ENCODE measurements at regions not wholly inside any gene's neighbourhood (a gene's known extent, or its start where the extent isn't known, plus 50 kb on each side); places are given as distances from the start of the nearest gene placed in this dataset.

DNA sequence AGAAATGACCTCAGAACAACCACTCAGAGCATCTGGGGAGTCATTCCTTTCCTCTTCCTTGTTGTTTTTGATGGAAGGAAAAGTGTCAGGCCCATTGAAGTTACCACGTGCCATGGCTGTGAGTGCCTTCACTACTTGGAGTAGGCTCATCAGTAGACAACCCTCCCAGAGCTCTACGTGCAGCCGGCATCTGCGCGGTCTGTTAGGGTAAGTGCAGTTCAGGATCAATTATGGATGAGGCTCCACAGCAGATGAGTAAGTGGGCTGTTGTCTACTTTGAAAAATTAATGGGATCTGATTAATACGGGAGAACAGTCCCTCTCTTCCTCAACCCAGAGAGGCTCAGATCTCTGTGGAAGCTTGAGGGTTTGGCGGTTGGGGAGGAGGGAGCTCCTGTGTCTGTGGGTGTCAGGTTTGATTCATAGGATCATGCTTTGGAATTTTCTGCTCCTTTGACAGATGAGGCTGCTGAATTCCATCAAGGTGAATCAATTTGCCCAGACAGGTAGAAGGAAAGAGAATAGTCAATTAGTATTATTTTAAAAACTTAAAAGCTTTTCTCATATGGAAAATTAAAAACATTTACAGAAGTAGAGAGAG lies 93.8 kb upstream of the TOX2 start:
- intact Hi-C loops (cut with DNase I): no loop called here
- Histone ChIP-seq H3K9me3 (no peaks in the 10 kb centered on the region), H3K36me3 (no peaks in the 10 kb centered on the region), H3K27me3 (peaks cover 0 to 4% (median 0%) of the 10 kb centered on the region in 9 donors), H3K4me1 (no peaks in the 10 kb centered on the region), H3K27ac (no peak overlapping the region), H3K4me3 (no peak overlapping the region)
- no peak for DNase-seq
- TF ChIP-seq, protein P1, sequence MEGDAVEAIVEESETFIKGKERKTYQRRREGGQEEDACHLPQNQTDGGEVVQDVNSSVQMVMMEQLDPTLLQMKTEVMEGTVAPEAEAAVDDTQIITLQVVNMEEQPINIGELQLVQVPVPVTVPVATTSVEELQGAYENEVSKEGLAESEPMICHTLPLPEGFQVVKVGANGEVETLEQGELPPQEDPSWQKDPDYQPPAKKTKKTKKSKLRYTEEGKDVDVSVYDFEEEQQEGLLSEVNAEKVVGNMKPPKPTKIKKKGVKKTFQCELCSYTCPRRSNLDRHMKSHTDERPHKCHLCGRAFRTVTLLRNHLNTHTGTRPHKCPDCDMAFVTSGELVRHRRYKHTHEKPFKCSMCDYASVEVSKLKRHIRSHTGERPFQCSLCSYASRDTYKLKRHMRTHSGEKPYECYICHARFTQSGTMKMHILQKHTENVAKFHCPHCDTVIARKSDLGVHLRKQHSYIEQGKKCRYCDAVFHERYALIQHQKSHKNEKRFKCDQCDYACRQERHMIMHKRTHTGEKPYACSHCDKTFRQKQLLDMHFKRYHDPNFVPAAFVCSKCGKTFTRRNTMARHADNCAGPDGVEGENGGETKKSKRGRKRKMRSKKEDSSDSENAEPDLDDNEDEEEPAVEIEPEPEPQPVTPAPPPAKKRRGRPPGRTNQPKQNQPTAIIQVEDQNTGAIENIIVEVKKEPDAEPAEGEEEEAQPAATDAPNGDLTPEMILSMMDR (IDR thresholded peaks at IDR 0.05): no peak
- TF ChIP-seq POLR2A (IDR thresholded peaks at IDR 0.05): no peak
- ATAC-seq: no peak
- 87 to 91% (median 89%) methylated on average over 7 of the region's 7 CpGs for WGBS, 4 donors

DNA sequence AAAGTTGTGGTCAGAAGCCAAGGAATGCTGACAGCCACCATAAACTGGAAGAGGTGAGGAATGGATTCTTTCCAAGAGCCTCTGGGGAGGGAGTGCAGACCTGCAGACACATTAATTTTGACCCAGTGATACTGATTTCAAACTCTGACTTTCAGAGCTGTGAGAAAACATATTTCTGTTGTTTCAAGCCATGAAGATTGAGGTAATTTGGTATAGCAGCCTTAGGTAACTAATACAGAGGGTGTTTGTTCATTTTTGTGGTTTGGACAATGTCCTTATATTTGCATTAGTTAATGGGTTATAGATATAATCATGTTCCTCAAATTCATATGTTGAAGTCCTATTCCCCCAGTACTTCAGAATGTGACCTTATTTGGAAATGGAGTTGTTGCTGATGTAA lies 85.4 kb upstream of the GTSF1L start:
- no peak overlapping the region for H3K4me3 ChIP-seq
- H3K27ac ChIP-seq: no peak overlapping the region
- ATAC-seq (no peak), DNase-seq (no peak)
- peaks cover 0 to 39% (median 24%) of the 10 kb centered on the region in 12 donors for H3K9me3 ChIP-seq
- intact Hi-C loops (cut with DNase I): no loop called here
- TF ChIP-seq POLR2A (IDR thresholded peaks at IDR 0.05): no peak
- TF ChIP-seq, protein P1 (IDR thresholded peaks at IDR 0.05): no peak
- peaks cover 0 to 4% (median 0%) of the 10 kb centered on the region in 9 donors for H3K27me3 ChIP-seq
- no peaks in the 10 kb centered on the region for H3K4me1 ChIP-seq
- H3K36me3 ChIP-seq: no peaks in the 10 kb centered on the region

DNA sequence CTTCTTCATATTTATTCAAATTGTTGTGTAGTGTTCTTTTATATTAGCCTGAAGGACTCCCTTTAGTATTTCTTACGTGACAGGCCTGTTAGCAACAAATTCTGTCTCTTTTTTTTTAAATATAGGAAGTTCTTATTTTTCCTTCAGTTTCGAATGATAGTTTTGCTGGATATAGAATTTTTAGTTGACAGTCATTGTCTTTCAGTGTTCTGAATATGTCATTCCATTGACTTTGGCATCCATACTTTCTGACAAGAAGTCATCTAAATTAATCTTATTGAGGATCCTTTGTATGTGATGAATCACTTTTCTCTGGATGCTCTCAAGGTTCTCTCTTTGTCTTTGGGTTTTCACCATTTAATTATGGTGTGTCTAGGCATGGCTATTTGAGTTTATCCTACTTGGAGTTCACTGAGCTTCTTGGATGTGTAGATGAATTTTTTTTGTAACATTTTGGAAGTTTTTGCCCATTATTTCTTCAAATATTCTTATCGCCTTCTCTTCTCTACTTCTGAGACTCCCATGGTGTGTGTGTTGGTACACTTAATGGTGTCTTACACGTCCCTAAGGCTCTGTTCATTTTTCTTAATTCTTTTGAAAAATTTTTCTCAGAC lies 82.5 kb upstream of the GTSF1L start:
- Histone ChIP-seq H3K9me3 (peaks cover 0 to 52% (median 37%) of the 10 kb centered on the region in 12 donors), H3K27me3 (peaks cover 0 to 4% (median 0%) of the 10 kb centered on the region in 9 donors), H3K4me3 (no peak overlapping the region), H3K27ac (no peak overlapping the region), H3K36me3 (no peaks in the 10 kb centered on the region), H3K4me1 (no peaks in the 10 kb centered on the region)
- WGBS, 4 donors: 72 to 77% (median 73%) methylated on average over 4 of the region's 4 CpGs
- no peak for DNase-seq
- TF ChIP-seq, protein P1 (IDR thresholded peaks at IDR 0.05): no peak
- TF ChIP-seq POLR2A (IDR thresholded peaks at IDR 0.05): no peak
- intact Hi-C loops (cut with DNase I): no loop called here
- no peak for ATAC-seq

DNA sequence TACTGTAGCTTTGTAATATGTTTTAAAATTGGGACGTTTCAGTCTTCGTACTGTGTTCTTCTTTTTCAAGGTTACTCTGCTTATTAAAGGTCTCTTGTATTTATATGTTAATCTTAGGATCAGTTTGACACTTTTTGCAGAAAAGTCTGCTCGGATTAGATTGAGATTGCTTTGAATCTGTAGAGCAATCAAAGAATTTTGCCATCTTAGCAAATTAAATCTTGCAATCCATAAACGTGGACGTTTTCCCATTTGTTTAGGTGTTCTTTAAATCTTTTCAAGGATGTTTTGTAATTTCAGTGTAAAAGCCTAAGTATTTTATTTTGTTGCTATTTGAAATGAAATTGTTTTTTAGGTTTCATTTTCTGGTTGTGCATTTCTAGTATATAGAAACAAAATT lies 78.0 kb upstream of the GTSF1L start:
- H3K9me3 ChIP-seq: peaks cover 0 to 56% (median 31%) of the 10 kb centered on the region in 12 donors

More for the DNA sequence above, 78.0 kb upstream of the GTSF1L start:
- WGBS, 4 donors: 51 to 65% (median 62%) methylated on average over 5 of the region's 5 CpGs
- DNase-seq: no peak
- peaks cover 0 to 12% (median 0%) of the 10 kb centered on the region in 9 donors for H3K27me3 ChIP-seq
- intact Hi-C loops (cut with DNase I): no loop called here
- no peaks in the 10 kb centered on the region for H3K4me1 ChIP-seq
- TF ChIP-seq, protein P1 (IDR thresholded peaks at IDR 0.05): no peak
- TF ChIP-seq POLR2A (IDR thresholded peaks at IDR 0.05): no peak
- no peaks in the 10 kb centered on the region for H3K36me3 ChIP-seq
- no peak overlapping the region for H3K27ac ChIP-seq
- ATAC-seq: no peak
- H3K4me3 ChIP-seq: no peak overlapping the region

All from heart left ventricle (tissue), 16 donors.